ENCODE measurements at regions not wholly inside any gene's neighbourhood (a gene's known extent, or its start where the extent isn't known, plus 50 kb on each side); places are given as distances from the start of the nearest gene placed in this dataset.

DNA sequence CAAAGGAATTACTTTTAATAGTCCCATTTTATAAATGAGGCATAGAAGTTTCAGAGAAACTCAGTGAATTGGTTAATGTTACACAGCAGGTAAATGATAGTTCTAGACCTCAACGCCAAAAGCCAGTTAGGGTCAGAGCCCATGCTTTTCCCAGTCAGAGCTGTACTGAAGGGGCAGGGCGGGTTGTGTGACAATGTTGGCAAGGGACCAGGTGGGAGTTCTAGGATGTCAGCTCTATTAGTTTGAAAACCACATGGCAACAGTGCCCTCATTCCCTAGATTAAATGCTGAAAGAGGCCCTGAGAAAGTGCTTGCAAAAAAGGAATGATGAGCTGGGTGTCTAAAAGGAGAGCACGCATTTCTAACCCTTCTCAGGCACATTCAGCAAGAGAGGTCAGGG, 65.4 kb upstream of the EPHB1 start:
- H3K9me3 ChIP-seq (replicated peaks; ENCODE audit: control insufficient read depth, insufficient read depth, low read depth, low read length) = no peaks in the 10 kb centered on the region
- no peak overlapping the region for H2AFZ ChIP-seq (ENCODE audit: low read depth, low read length)
- FAIRE-seq (no peak), DNase-seq (ENCODE audit: extremely low read depth in 1 of 4, low spot score in 3 of 4) (no peak), ATAC-seq (no peak)
- CTCF ChIA-PET (ENCODE audit: low intra/inter-chr PET ratio) = no interaction called here
- H3K9ac ChIP-seq (ENCODE audit: insufficient read depth in 1 of 2, low read depth in 2 of 2, low read length in 2 of 2) = no peak overlapping the region
- H3K4me3 ChIP-seq = no peak overlapping the region
- POLR2A ChIA-PET = interaction anchor here (0.7 kb wide), 1 partner anchor 1161 kb away, joined by 3 read pairs; no protein-coding TSS in a partner anchor
- no peak overlapping the region for H3K27ac ChIP-seq (ENCODE audit: extremely low read depth, low read depth, low read length)
- no peak overlapping the region for H3K4me2 ChIP-seq (ENCODE audit: insufficient read depth, low read length)
- peaks cover 0 to 3% of the 10 kb centered on the region in 2 experiments; a peak in 1 of 5 replicates for H3K27me3 ChIP-seq (ENCODE audit: control insufficient read depth in 2 of 2, insufficient read depth in 2 of 2, low read length in 2 of 2)
- no peaks in the 10 kb centered on the region for H3K36me3 ChIP-seq (ENCODE audit: control insufficient read depth, insufficient read depth, low read length)
- H3K4me1 ChIP-seq (replicated peaks in 1 of 2; ENCODE audit: control insufficient read depth in 2 of 2, insufficient read depth in 2 of 2, low read length in 2 of 2) = no peaks in the 10 kb centered on the region
- no peaks in the 10 kb centered on the region for H3K9me1 ChIP-seq (ENCODE audit: control insufficient read depth, insufficient read depth, low read length)
- 0% methylated on average over 3 of the region's 3 CpGs for WGBS (ENCODE audit: insufficient coverage, low coverage, missing lambda C conversion rate)
- in situ Hi-C loops (cut with MboI) (no loop called here), intact Hi-C loops (cut with micrococcal nuclease) (no loop called here)
- H4K20me1 ChIP-seq (replicated peaks; ENCODE audit: control insufficient read depth, insufficient read depth, low read length) = no peaks in the 10 kb centered on the region
- BruUV-seq (replicated peaks) = no TSS peak
- H3K79me2 ChIP-seq (ENCODE audit: control insufficient read depth, insufficient read depth, low read length) = no peaks in the 10 kb centered on the region
- TF ChIP-seq, protein P1, sequence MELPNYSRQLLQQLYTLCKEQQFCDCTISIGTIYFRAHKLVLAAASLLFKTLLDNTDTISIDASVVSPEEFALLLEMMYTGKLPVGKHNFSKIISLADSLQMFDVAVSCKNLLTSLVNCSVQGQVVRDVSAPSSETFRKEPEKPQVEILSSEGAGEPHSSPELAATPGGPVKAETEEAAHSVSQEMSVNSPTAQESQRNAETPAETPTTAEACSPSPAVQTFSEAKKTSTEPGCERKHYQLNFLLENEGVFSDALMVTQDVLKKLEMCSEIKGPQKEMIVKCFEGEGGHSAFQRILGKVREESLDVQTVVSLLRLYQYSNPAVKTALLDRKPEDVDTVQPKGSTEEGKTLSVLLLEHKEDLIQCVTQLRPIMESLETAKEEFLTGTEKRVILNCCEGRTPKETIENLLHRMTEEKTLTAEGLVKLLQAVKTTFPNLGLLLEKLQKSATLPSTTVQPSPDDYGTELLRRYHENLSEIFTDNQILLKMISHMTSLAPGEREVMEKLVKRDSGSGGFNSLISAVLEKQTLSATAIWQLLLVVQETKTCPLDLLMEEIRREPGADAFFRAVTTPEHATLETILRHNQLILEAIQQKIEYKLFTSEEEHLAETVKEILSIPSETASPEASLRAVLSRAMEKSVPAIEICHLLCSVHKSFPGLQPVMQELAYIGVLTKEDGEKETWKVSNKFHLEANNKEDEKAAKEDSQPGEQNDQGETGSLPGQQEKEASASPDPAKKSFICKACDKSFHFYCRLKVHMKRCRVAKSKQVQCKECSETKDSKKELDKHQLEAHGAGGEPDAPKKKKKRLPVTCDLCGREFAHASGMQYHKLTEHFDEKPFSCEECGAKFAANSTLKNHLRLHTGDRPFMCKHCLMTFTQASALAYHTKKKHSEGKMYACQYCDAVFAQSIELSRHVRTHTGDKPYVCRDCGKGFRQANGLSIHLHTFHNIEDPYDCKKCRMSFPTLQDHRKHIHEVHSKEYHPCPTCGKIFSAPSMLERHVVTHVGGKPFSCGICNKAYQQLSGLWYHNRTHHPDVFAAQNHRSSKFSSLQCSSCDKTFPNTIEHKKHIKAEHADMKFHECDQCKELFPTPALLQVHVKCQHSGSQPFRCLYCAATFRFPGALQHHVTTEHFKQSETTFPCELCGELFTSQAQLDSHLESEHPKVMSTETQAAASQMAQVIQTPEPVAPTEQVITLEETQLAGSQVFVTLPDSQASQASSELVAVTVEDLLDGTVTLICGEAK (IDR thresholded peaks at IDR 0.05) = no peak
- TF ChIP-seq, protein P1 (CRISPR knock-in tag; IDR thresholded peaks at IDR 0.05) = no peak
- TF ChIP-seq CHD4 (IDR thresholded peaks at IDR 0.05; ENCODE audit: insufficient read depth, insufficient replicate concordance, low read depth, low read length, poor library complexity, severe bottlenecking) (no peak), ZNF740 (CRISPR knock-in tag; IDR thresholded peaks at IDR 0.05) (no peak), ZNF740 (tag; IDR thresholded peaks at IDR 0.05) (no peak), MEF2A (IDR thresholded peaks at IDR 0.05; ENCODE audit: control insufficient read depth, low read depth, low read length) (no peak), NR2F6 (CRISPR knock-in tag; IDR thresholded peaks at IDR 0.05) (no peak), ZNF695 (CRISPR knock-in tag; IDR thresholded peaks at IDR 0.05) (no peak), POLR3G (IDR thresholded peaks at IDR 0.05; ENCODE audit: extremely low read depth, insufficient read length, insufficient replicate concordance) (no peak), RFX1 (IDR thresholded peaks at IDR 0.05) (no peak), ARHGAP35 (IDR thresholded peaks at IDR 0.05; ENCODE audit: partially characterized antibody) (no peak), FOXA1 (IDR thresholded peaks at IDR 0.05; ENCODE audit: borderline replicate concordance) (no peak), SNRNP70 (optimal IDR thresholded peaks at IDR 0.05; ENCODE audit: low read depth, low read length) (no peak), ILF3 (IDR thresholded peaks at IDR 0.05; ENCODE audit: borderline replicate concordance) (no peak)
